Colonic mucosa (tissue), 4 donors: ENCODE measurements at regions not wholly inside any gene's neighbourhood (a gene's known extent, or its start where the extent isn't known, plus 50 kb on each side); places are given as distances from the start of the nearest gene placed in this dataset.

Experiments used
- DNase-seq: peaks from one replicate; pipeline ENCODE4 v3.0.0-alpha.2; 2020
- H3K27ac ChIP-seq: fragments of 200-600 bp; one replicate; pipeline ENCODE4 v1.8.0; 2021
- H3K27me3 ChIP-seq: fragments of 200-600 bp; one replicate; pipeline ENCODE4 v1.8.0; 2021
- H3K36me3 ChIP-seq: fragments of 200-600 bp; one replicate; pipeline ENCODE4 v1.8.0; 2021
- H3K4me1 ChIP-seq: fragments of 200-600 bp; one replicate; pipeline ENCODE4 v1.8.0; 2021; ENCODE audit warnings: mild to moderate bottlenecking
- H3K4me3 ChIP-seq: fragments of 200-600 bp; one replicate; pipeline ENCODE4 v1.8.0; 2021
- H3K9ac ChIP-seq, 2 donors: one replicate each; pipeline ENCODE4 v1.7.0; 2013; ENCODE audit warnings: control low read depth in 2 of 2, low read depth in 2 of 2, low read length in 2 of 2
- H3K9me3 ChIP-seq: fragments of 200-600 bp; one replicate; pipeline ENCODE4 v1.8.0; 2021
- CTCF ChIP-seq: fragments of 200-600 bp; IDR thresholded peaks from one replicate; pipeline ENCODE4 v1.8.0; 2022; ENCODE audit warnings: antibody characterized with exemption, mild to moderate bottlenecking
- intact Hi-C: fragments of 100-400 bp; cut with DNase I; formaldehyde crosslinking; loops from one replicate; pipeline ENCODE4 v1.14.1; 2022
- donor health status: healthy.
- donor health status: DM: no; HTN: no; CAD: no.
- donor health status: DM: no; HTN: no; CAD: no.

- Histone ChIP-seq H3K4me1 (peaks cover 5% of the 10 kb centered on the region), H3K9me3 (no peaks in the 10 kb centered on the region), H3K36me3 (no peaks in the 10 kb centered on the region), H3K4me3 (no peak overlapping the region), H3K9ac (peak overlapping the region in 1 of 2 donors; percentile 21), H3K27ac (peak overlapping the region; percentile 64), H3K27me3 (no peaks in the 10 kb centered on the region)
- no peak for DNase-seq
- intact Hi-C loops: no loop called here
- no peak for TF ChIP-seq CTCF
Observed at GRCh38 chr7:106424476-106425016, 139.8 kb upstream of the NAMPT start.

GRCh38 chr7:106423821-106424475 is 139.2 kb upstream of the NAMPT start:
- H3K9ac ChIP-seq: peak overlapping the region in 1 of 2 donors; percentile 21
- peaks cover 5% of the 10 kb centered on the region for H3K4me1 ChIP-seq
- H3K27me3 ChIP-seq: no peaks in the 10 kb centered on the region
- H3K36me3 ChIP-seq: no peaks in the 10 kb centered on the region
- no peak for DNase-seq
- peak overlapping the region; percentile 64 for H3K27ac ChIP-seq
- intact Hi-C loops: no loop called here
- H3K4me3 ChIP-seq: no peak overlapping the region
- H3K9me3 ChIP-seq: no peaks in the 10 kb centered on the region
- TF ChIP-seq CTCF: no peak

GRCh38 chr7:106423111-106423510 is 138.3 kb upstream of the NAMPT start:
- Histone ChIP-seq H3K9me3 (no peaks in the 10 kb centered on the region), H3K27ac (no peak overlapping the region), H3K27me3 (no peaks in the 10 kb centered on the region), H3K9ac (no peak overlapping the region), H3K36me3 (no peaks in the 10 kb centered on the region), H3K4me1 (peaks cover 5% of the 10 kb centered on the region), H3K4me3 (no peak overlapping the region)
- DNase-seq: no peak
- intact Hi-C loops: no loop called here
- TF ChIP-seq CTCF: no peak

GRCh38 chr7:106421181-106421762 is 136.5 kb upstream of the NAMPT start:
- TF ChIP-seq CTCF: no peak

GRCh38 chr7:106420736-106421135 is 136.0 kb upstream of the NAMPT start:
- peak overlapping the region; percentile 71 for H3K27ac ChIP-seq
- H3K36me3 ChIP-seq: no peaks in the 10 kb centered on the region
- no peaks in the 10 kb centered on the region for H3K27me3 ChIP-seq
- H3K9ac ChIP-seq: peak overlapping the region in 1 of 2 donors; percentile 30
- intact Hi-C loops: no loop called here
- H3K4me3 ChIP-seq: no peak overlapping the region
- no peak for TF ChIP-seq CTCF
- peaks cover 5% of the 10 kb centered on the region for H3K4me1 ChIP-seq
- no peaks in the 10 kb centered on the region for H3K9me3 ChIP-seq
- no peak for DNase-seq

More at GRCh38 chr7:106421181-106421762, 136.5 kb upstream of the NAMPT start:
- Histone ChIP-seq H3K27me3 (no peaks in the 10 kb centered on the region), H3K9ac (peak overlapping the region in 1 of 2 donors; percentile 30), H3K4me3 (no peak overlapping the region), H3K9me3 (no peaks in the 10 kb centered on the region), H3K36me3 (no peaks in the 10 kb centered on the region), H3K27ac (peak overlapping the region; percentile 71), H3K4me1 (peaks cover 5% of the 10 kb centered on the region)
- peak; percentile 58 for DNase-seq
- intact Hi-C loops: no loop called here
